Tibial nerve (tissue), 4 donors: ENCODE measurements at regions not wholly inside any gene's neighbourhood (a gene's known extent, or its start where the extent isn't known, plus 50 kb on each side); places are given as distances from the start of the nearest gene placed in this dataset.

Experiments
- DNase-seq, 2 donors: peaks; one replicate each; pipeline ENCODE4 v3.0.0-alpha.2; 2019; ENCODE audit warnings: low spot score in 2 of 2
- H3K27ac ChIP-seq, 4 donors: fragments of 200-600 bp; sonication (generic) in 3 of 4; one replicate each; pipeline ENCODE4 v1.5.1; 2017 to 2019; ENCODE audit warnings: mild to moderate bottlenecking in 1 of 4
- H3K27me3 ChIP-seq, 2 donors: fragments of 200-600 bp; sonication (generic) in 1 of 2; one replicate each; pipeline versions ENCODE4 v1.5.1 to v1.6.0; 2017 to 2019
- H3K36me3 ChIP-seq, 3 donors: fragments of 200-600 bp; sonication (generic); one replicate each; pipeline ENCODE4 v1.5.1; 2018 to 2019
- H3K4me1 ChIP-seq, 4 donors: fragments of 200-600 bp; sonication (generic) in 3 of 4; one replicate each; pipeline ENCODE4 v1.5.1; 2017 to 2019
- H3K4me3 ChIP-seq, 4 donors: fragments of 200-600 bp; sonication (generic) in 3 of 4; one replicate each; pipeline ENCODE4 v1.5.1; 2017 to 2019; ENCODE audit warnings: mild to moderate bottlenecking in 1 of 4, moderate library complexity in 1 of 4
- H3K9me3 ChIP-seq, 4 donors: fragments of 200-600 bp; sonication (generic) in 3 of 4; one replicate each; pipeline ENCODE4 v1.5.1; 2017 to 2019
- CTCF ChIP-seq, 5 experiments: fragments of 200-600 bp in 3 of 5; fragments of 450-650 bp in 2 of 5; sonication (generic) in 3 of 5; IDR thresholded peaks; one replicate each; pipeline ENCODE4 v1.5.1; 2016 to 2019; ENCODE audit warnings: antibody characterized with exemption in 5 of 5, mild to moderate bottlenecking in 3 of 5, moderate library complexity in 2 of 5
- EP300 ChIP-seq, 2 donors: sonication (generic); formaldehyde crosslinking; IDR thresholded peaks; one replicate each; pipeline ENCODE4 v1.6.1; 2017; ENCODE audit warnings: antibody characterized with exemption in 2 of 2, mild to moderate bottlenecking in 1 of 2
- POLR2A ChIP-seq, 2 donors: fragments of 450-650 bp; IDR thresholded peaks; one replicate each; pipeline ENCODE4 v1.6.1; 2017; ENCODE audit warnings: antibody characterized with exemption in 2 of 2, mild to moderate bottlenecking in 2 of 2, moderate library complexity in 2 of 2
- WGBS, 2 donors: methylation state at CpG; one replicate each; pipeline ENCODE4 v1.1.5; 2018; 5-methylcytosine and 5-hydroxymethylcytosine counted together

- no peak for DNase-seq
- H3K27ac ChIP-seq = no peak overlapping the region
- WGBS, 2 donors = 83 to 87% methylated on average over 3 of the region's 3 CpGs
- no peaks in the 10 kb centered on the region for H3K36me3 ChIP-seq
- no peaks in the 10 kb centered on the region for H3K27me3 ChIP-seq
- TF ChIP-seq POLR2A (IDR thresholded peaks at IDR 0.05) (no peak), EP300 (IDR thresholded peaks at IDR 0.05) (no peak), CTCF (IDR thresholded peaks at IDR 0.05) (no peak)
- no peaks in the 10 kb centered on the region for H3K4me1 ChIP-seq
- H3K9me3 ChIP-seq = no peaks in the 10 kb centered on the region
- no peak overlapping the region for H3K4me3 ChIP-seq
These were observed 91.7 kb upstream of the ADCY1 start for GRCh38 chr7:45482451-45482850.

DNA sequence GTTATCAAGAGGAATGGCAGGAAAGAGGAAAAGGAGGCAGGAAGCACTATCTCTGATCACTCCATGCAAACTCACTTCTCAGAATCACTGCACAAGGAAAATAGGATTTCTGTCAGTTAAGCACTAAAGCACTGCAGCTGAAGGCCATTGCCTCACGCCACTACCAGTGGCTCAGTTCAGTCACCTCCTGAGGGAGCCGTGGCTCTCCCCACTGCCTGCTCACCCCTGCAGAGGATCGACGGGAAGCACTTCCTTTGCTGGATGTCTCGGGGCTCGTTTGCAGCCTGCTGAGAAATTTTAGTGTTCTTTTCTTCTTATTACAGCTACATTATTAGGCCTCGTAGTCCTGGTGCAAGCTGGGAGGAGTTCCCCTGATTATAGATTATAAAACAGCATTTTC is 90.1 kb upstream of the ADCY1 start:
- no peaks in the 10 kb centered on the region for H3K9me3 ChIP-seq
- no peaks in the 10 kb centered on the region for H3K27me3 ChIP-seq
- no peak overlapping the region for H3K27ac ChIP-seq
- no peak for TF ChIP-seq EP300 (IDR thresholded peaks at IDR 0.05)
- TF ChIP-seq POLR2A (IDR thresholded peaks at IDR 0.05) = no peak
- TF ChIP-seq CTCF (IDR thresholded peaks at IDR 0.05) = no peak
- H3K4me1 ChIP-seq = no peaks in the 10 kb centered on the region
- 12 to 21% methylated on average over 7 of the region's 7 CpGs for WGBS, 2 donors
- H3K36me3 ChIP-seq = no peaks in the 10 kb centered on the region
- DNase-seq = no peak
- H3K4me3 ChIP-seq = no peak overlapping the region

- Histone ChIP-seq H3K9me3 (peaks cover 0 to 7% (median 0%) of the 10 kb centered on the region in 4 donors), H3K27me3 (no peaks in the 10 kb centered on the region), H3K36me3 (no peaks in the 10 kb centered on the region), H3K27ac (no peak overlapping the region), H3K4me1 (no peaks in the 10 kb centered on the region), H3K4me3 (no peak overlapping the region)
- TF ChIP-seq EP300 (IDR thresholded peaks at IDR 0.05) (no peak), CTCF (IDR thresholded peaks at IDR 0.05) (no peak), POLR2A (IDR thresholded peaks at IDR 0.05) (no peak)
- WGBS, 2 donors = 82 to 89% methylated on average over 2 of the region's 2 CpGs
- DNase-seq = no peak
These were observed 87.6 kb upstream of the ADCY1 start for GRCh38 chr7:45486575-45486974.

GRCh38 chr7:45494885-45495284 is 79.3 kb upstream of the ADCY1 start:
- Histone ChIP-seq H3K27ac (no peak overlapping the region), H3K4me3 (no peak overlapping the region), H3K4me1 (no peaks in the 10 kb centered on the region), H3K36me3 (no peaks in the 10 kb centered on the region), H3K9me3 (peaks cover 0 to 11% (median 0%) of the 10 kb centered on the region in 4 donors), H3K27me3 (no peaks in the 10 kb centered on the region)
- no peak for DNase-seq
- TF ChIP-seq CTCF (IDR thresholded peaks at IDR 0.05) (no peak), POLR2A (IDR thresholded peaks at IDR 0.05) (no peak), EP300 (IDR thresholded peaks at IDR 0.05) (no peak)
- WGBS, 2 donors = 45 to 72% methylated on average over 3 to 5 of the region's 7 CpGs

- DNase-seq = no peak
- H3K27ac ChIP-seq = no peak overlapping the region
- no peak overlapping the region for H3K4me3 ChIP-seq
- no peaks in the 10 kb centered on the region for H3K4me1 ChIP-seq
- no peaks in the 10 kb centered on the region for H3K36me3 ChIP-seq
- no peaks in the 10 kb centered on the region for H3K27me3 ChIP-seq
- WGBS, 2 donors = 83 to 90% methylated on average over 3 of the region's 3 CpGs
- H3K9me3 ChIP-seq = peaks cover 0 to 11% (median 0%) of the 10 kb centered on the region in 4 donors
- TF ChIP-seq POLR2A (IDR thresholded peaks at IDR 0.05) = no peak
- no peak for TF ChIP-seq EP300 (IDR thresholded peaks at IDR 0.05)
- no peak for TF ChIP-seq CTCF (IDR thresholded peaks at IDR 0.05)
These were observed 78.5 kb upstream of the ADCY1 start for GRCh38 chr7:45495618-45496017.
